Endothelial cell of umbilical vein (primary cell): ENCODE measurements at regions not wholly inside any gene's neighbourhood (a gene's known extent, or its start where the extent isn't known, plus 50 kb on each side); places are given as distances from the start of the nearest gene placed in this dataset.

Experiments used
- BruUV-seq: library from RNA; stranded (reverse); fragments of 400-500 nt; replicated peaks from 2 replicates; lab custom pipeline; 2021; lab: Mats Ljungman, UMichigan
- CTCF ChIA-PET: fragments of 300-600, 350-600 bp; sonication (Branson Sonifier 250); formaldehyde crosslinking; loops from one replicate; lab custom pipeline; 2021; ENCODE audit warnings: antibody characterized with exemption, inconsistent platforms; lab: Charles Lee
- POLR2A ChIA-PET: fragments of 300-600, 350-600 bp; sonication (Branson Sonifier 250); formaldehyde crosslinking; loops from one replicate; lab custom pipeline; 2021; ENCODE audit warnings: antibody characterized with exemption, inconsistent platforms; lab: Charles Lee
- DNase-seq: peaks from one replicate; pipeline ENCODE4 v3.0.0-alpha.2; 2011; ENCODE audit warnings: low read depth, low spot score
- FAIRE-seq: peaks from 2 replicates; lab custom pipeline; 2011; peaks lifted over from hg19 to GRCh38; lab: Jason Lieb, UNC
- H2AFZ ChIP-seq: 2 replicates; pipeline ENCODE4 v1.6.0; 2012; ENCODE audit warnings: low read depth, low read length, control low read depth, inconsistent platforms
- H3K27ac ChIP-seq: 2 replicates; pipeline ENCODE4 v1.5.1; 2011; ENCODE audit warnings: low read depth, mild to moderate bottlenecking, control low read depth, low read length, moderate library complexity; ENCODE audit not compliant: insufficient read depth
- H3K27me3 ChIP-seq, 2 experiments: 2 replicates each; pipeline versions ENCODE4 v1.6.0 to v1.6.1; 2011; ENCODE audit warnings: low read length in 2 of 2, mixed read lengths in 1 of 2; ENCODE audit not compliant: control insufficient read depth in 2 of 2, insufficient read depth in 2 of 2
- H3K36me3 ChIP-seq, 2 experiments: 2 replicates in 1 of 2; 3 replicates in 1 of 2; pipeline ENCODE4 v1.5.1; 2011; ENCODE audit warnings: low read length in 2 of 2, mild to moderate bottlenecking in 1 of 2, moderate library complexity in 1 of 2; ENCODE audit not compliant: control insufficient read depth in 2 of 2, insufficient read depth in 2 of 2; ENCODE audit errors: extremely low read depth in 1 of 2
- H3K4me1 ChIP-seq: 3 replicates; pipeline ENCODE4 v1.5.1; 2011; ENCODE audit warnings: mild to moderate bottlenecking, low read length; ENCODE audit not compliant: control insufficient read depth, insufficient read depth; ENCODE audit errors: extremely low read depth
- H3K4me2 ChIP-seq: 2 replicates; pipeline ENCODE4 v1.6.1; 2011; ENCODE audit warnings: low read length, control low read depth, mixed read lengths; ENCODE audit not compliant: insufficient read depth
- H3K4me3 ChIP-seq, 3 experiments: fragments of 200-600 bp in 1 of 3; sonication (generic), shearing (Covaris generic) in 1 of 3; replicated peaks in 1 of 3; 2 replicates each; pipeline ENCODE4 v1.5.1; 2011 to 2016; ENCODE audit warnings: control low read depth in 3 of 3, low read length in 3 of 3, mild to moderate bottlenecking in 2 of 3, inconsistent platforms in 1 of 3, low read depth in 1 of 3, moderate library complexity in 1 of 3; ENCODE audit not compliant: insufficient read depth in 1 of 3
- H3K79me2 ChIP-seq: 2 replicates; pipeline ENCODE4 v1.6.0; 2012; ENCODE audit warnings: low read length, inconsistent platforms; ENCODE audit not compliant: control insufficient read depth, insufficient read depth
- H3K9ac ChIP-seq: replicated peaks from 2 replicates; pipeline ENCODE3; 2011; ENCODE audit warnings: low read length, control low read depth; ENCODE audit not compliant: insufficient read depth; ENCODE audit errors: extremely low read depth
- H3K9me1 ChIP-seq: replicated peaks from 3 replicates; pipeline ENCODE4 v1.6.0; 2011; ENCODE audit warnings: mild to moderate bottlenecking, low read length; ENCODE audit not compliant: control insufficient read depth, insufficient read depth; ENCODE audit errors: extremely low read depth
- H3K9me3 ChIP-seq: replicated peaks from 2 replicates; pipeline ENCODE4 v1.5.1; 2012; ENCODE audit warnings: low read length, inconsistent platforms; ENCODE audit not compliant: control insufficient read depth, insufficient read depth
- H4K20me1 ChIP-seq: replicated peaks from 2 replicates; pipeline ENCODE3; 2011; ENCODE audit warnings: mild to moderate bottlenecking, low read length; ENCODE audit not compliant: control insufficient read depth, insufficient read depth; ENCODE audit errors: extremely low read depth
- CTCF ChIP-seq, 2 donors: IDR thresholded peaks; 1 replicate in 1 of 2; 2 replicates in 1 of 2; pipeline ENCODE4 v1.5.1; 2011; ENCODE audit warnings: low read length in 2 of 2, mild to moderate bottlenecking in 2 of 2, moderate library complexity in 2 of 2, control low read depth in 1 of 2, inconsistent platforms in 1 of 2, low read depth in 1 of 2; ENCODE audit not compliant: insufficient read depth in 1 of 2; ENCODE audit errors: extremely low read depth in 1 of 2
- EZH2 ChIP-seq: IDR thresholded peaks from 2 replicates; pipeline ENCODE4 v1.6.1; 2012; ENCODE audit warnings: borderline replicate concordance, low read depth, mild to moderate bottlenecking, moderate library complexity, low read length, inconsistent platforms; ENCODE audit not compliant: severe bottlenecking
- FOS ChIP-seq: IDR thresholded peaks from 2 replicates; pipeline ENCODE4 v1.6.1; 2011; ENCODE audit warnings: mild to moderate bottlenecking, low read length, moderate library complexity, borderline replicate concordance; ENCODE audit not compliant: insufficient read depth
- GATA2 ChIP-seq: IDR thresholded peaks from 2 replicates; pipeline ENCODE4 v1.7.0; 2011; ENCODE audit warnings: low read depth, mild to moderate bottlenecking, moderate library complexity, mixed read lengths, low read length; ENCODE audit not compliant: insufficient read length, insufficient read depth
- JUN ChIP-seq: IDR thresholded peaks from 2 replicates; pipeline ENCODE4 v1.6.1; 2011; ENCODE audit warnings: borderline replicate concordance, low read depth; ENCODE audit not compliant: insufficient read length, insufficient read depth
- MAX ChIP-seq: IDR thresholded peaks from 2 replicates; pipeline ENCODE4 v1.6.1; 2011; ENCODE audit not compliant: insufficient read depth, insufficient read length
- MYC ChIP-seq: IDR thresholded peaks from one replicate; pipeline ENCODE4 v1.6.1; 2011; ENCODE audit warnings: mild to moderate bottlenecking, low read depth, low read length
- POLR2A ChIP-seq: IDR thresholded peaks from 2 replicates; pipeline ENCODE4 v1.6.1; 2012; ENCODE audit warnings: low read depth, mild to moderate bottlenecking, control low read depth, low read length
- POLR2AphosphoS5 ChIP-seq: IDR thresholded peaks from 2 replicates; pipeline ENCODE4 v1.6.1; 2012; ENCODE audit warnings: low read depth, mild to moderate bottlenecking, control low read depth, low read length, moderate library complexity; ENCODE audit not compliant: insufficient read depth
- dilution Hi-C: fragments of 300-500 bp; cut with MboI; formaldehyde crosslinking; loops from one replicate; pipeline ENCODE4 v1.15.0; 2019; ENCODE audit warnings: low sequenced_read_pairs; ENCODE audit not compliant: extremely low pct_ligation_motif_present
- intact Hi-C: fragments of 100-400 bp; cut with micrococcal nuclease; formaldehyde crosslinking; loops from one replicate; pipeline ENCODE4 v1.10.0; 2022

- H3K27ac ChIP-seq, result no peak overlapping the region
- dilution Hi-C loops, result no loop called here
- H3K4me1 ChIP-seq, result no peaks in the 10 kb centered on the region
- FAIRE-seq (no peak), DNase-seq (no peak)
- BruUV-seq, result no TSS peak
- no peak overlapping the region for H2AFZ ChIP-seq
- no peak overlapping the region for H3K9ac ChIP-seq
- H3K4me2 ChIP-seq, result no peak overlapping the region
- ChIA-PET POLR2A (no interaction called here), CTCF (no interaction called here)
- TF ChIP-seq FOS (no peak), POLR2A (no peak), POLR2AphosphoS5 (no peak), MAX (no peak), GATA2 (no peak), MYC (no peak), CTCF (IDR thresholded peaks at IDR 0.05; ENCODE audit: extremely low read depth in 1 of 2, insufficient read depth in 1 of 2, low read depth in 1 of 2, low read length in 2 of 2) (no peak), EZH2 (no peak), JUN (no peak)
- H4K20me1 ChIP-seq, result no peaks in the 10 kb centered on the region
- no peaks in the 10 kb centered on the region for H3K79me2 ChIP-seq
- H3K27me3 ChIP-seq, result no peaks in the 10 kb centered on the region
- intact Hi-C loops, result no loop called here
- H3K36me3 ChIP-seq, result no peaks in the 10 kb centered on the region
- H3K4me3 ChIP-seq, result no peak overlapping the region
- no peaks in the 10 kb centered on the region for H3K9me3 ChIP-seq
- no peaks in the 10 kb centered on the region for H3K9me1 ChIP-seq
Observed at GRCh38 chr13:103328899-103329298, 262.7 kb upstream of the SLC10A2 start.
